Natural killer cell (primary cell): ENCODE measurements at regions not wholly inside any gene's neighbourhood (a gene's known extent, or its start where the extent isn't known, plus 50 kb on each side); places are given as distances from the start of the nearest gene placed in this dataset.

Source experiments
- ATAC-seq, 3 donors: fragments of 150-1000 bp in 2 of 3; fragments of 200-7000 bp in 1 of 3; cut with Tn5 transposase; 1 replicate in 1 of 3; 2 replicates in 2 of 3; pipeline ENCODE4 v1.10.0; 2021; ENCODE audit warnings: mild to moderate bottlenecking in 2 of 3, moderate library complexity in 2 of 3
- DNase-seq, 2 donors: peaks; one replicate each; pipeline versions ENCODE4 v3.0.0 to v3.0.0-alpha.2; 2013 to 2021; ENCODE audit warnings: mixed read lengths in 1 of 2
- H3K27ac ChIP-seq: one replicate; pipeline ENCODE4 v1.5.1; 2013; ENCODE audit warnings: mild to moderate bottlenecking, low read length
- H3K27me3 ChIP-seq: one replicate; pipeline ENCODE4 v1.6.1; 2013; ENCODE audit warnings: low read length; ENCODE audit not compliant: control insufficient read depth, insufficient read depth
- H3K36me3 ChIP-seq: one replicate; pipeline ENCODE4 v1.6.1; 2013; ENCODE audit warnings: low read length; ENCODE audit not compliant: control insufficient read depth, insufficient read depth
- H3K4me1 ChIP-seq: one replicate; pipeline ENCODE4 v1.6.1; 2013; ENCODE audit warnings: low read length; ENCODE audit not compliant: control insufficient read depth, insufficient read depth
- H3K4me3 ChIP-seq: one replicate; pipeline ENCODE4 v1.5.1; 2013; ENCODE audit warnings: low read length
- H3K9me3 ChIP-seq: one replicate; pipeline ENCODE4 v1.6.1; 2013; ENCODE audit warnings: low read length; ENCODE audit not compliant: control insufficient read depth, insufficient read depth
- H3K27ac Mint-ChIP-seq, 2 donors: one replicate each; pipeline ENCODE4 v1.8.0; 2022; ENCODE audit warnings: mild to moderate bottlenecking in 2 of 2, mixed read lengths in 2 of 2, moderate library complexity in 1 of 2
- H3K27me3 Mint-ChIP-seq, 2 donors: one replicate each; pipeline ENCODE4 v1.8.0; 2022; ENCODE audit warnings: low read depth in 2 of 2, mixed read lengths in 2 of 2
- H3K36me3 Mint-ChIP-seq: one replicate; pipeline ENCODE4 v1.8.0; 2022; ENCODE audit warnings: mixed read lengths
- H3K4me1 Mint-ChIP-seq, 2 donors: one replicate each; pipeline ENCODE4 v1.8.0; 2022; ENCODE audit warnings: mixed read lengths in 2 of 2
- H3K4me3 Mint-ChIP-seq: one replicate; pipeline ENCODE4 v1.8.0; 2022; ENCODE audit warnings: mild to moderate bottlenecking, moderate library complexity, mixed read lengths
- H3K9me3 Mint-ChIP-seq, 2 donors: one replicate each; pipeline ENCODE4 v1.8.0; 2022; ENCODE audit warnings: mixed read lengths in 2 of 2
- CTCF ChIP-seq: fragments of 200-600 bp; IDR thresholded peaks from one replicate; pipeline ENCODE4 v1.8.0; 2022; ENCODE audit warnings: antibody characterized with exemption
- WGBS: methylation state at CpG from one replicate; pipeline ENCODE4 v1.1.7; 2013; ENCODE audit warnings: missing lambda C conversion rate; ENCODE audit not compliant: insufficient coverage; 5-methylcytosine and 5-hydroxymethylcytosine counted together
- intact Hi-C: fragments of 100-400 bp; cut with micrococcal nuclease; formaldehyde crosslinking; loops from one replicate; pipeline ENCODE4 v1.14.2; 2022

DNA sequence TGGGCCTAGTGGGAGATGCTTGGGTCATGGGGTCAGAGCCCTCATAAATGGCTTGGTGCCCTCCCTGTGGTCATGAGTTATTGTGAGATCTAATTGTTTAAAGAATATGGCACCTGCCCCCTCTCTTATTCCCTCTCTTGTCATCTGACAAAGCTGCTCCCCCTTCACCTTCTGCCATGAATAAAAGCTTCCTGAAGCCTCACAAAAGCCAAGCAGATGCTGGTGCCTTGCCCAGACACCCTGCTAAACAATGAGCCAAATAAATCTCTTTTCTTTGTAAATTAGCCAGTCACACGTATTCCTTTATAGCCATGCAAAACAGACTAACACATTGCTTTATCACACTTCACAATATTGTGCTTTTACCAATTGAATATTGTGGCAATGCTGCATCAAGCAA is 82.8 kb upstream of the PDE4D start:
- no peaks in the 10 kb centered on the region for H3K36me3 Mint-ChIP-seq
- Histone ChIP-seq H3K27ac (no peak overlapping the region), H3K27me3 (no peaks in the 10 kb centered on the region), H3K9me3 (no peaks in the 10 kb centered on the region), H3K4me1 (no peaks in the 10 kb centered on the region), H3K4me3 (no peak overlapping the region), H3K36me3 (no peaks in the 10 kb centered on the region)
- no peak for TF ChIP-seq CTCF
- no peak for ATAC-seq
- H3K4me3 Mint-ChIP-seq: no peak overlapping the region
- no peak overlapping the region for H3K27ac Mint-ChIP-seq
- peaks cover 0 to 14% of the 10 kb centered on the region in 2 donors for H3K9me3 Mint-ChIP-seq
- DNase-seq: no peak
- intact Hi-C loops: no loop called here
- H3K4me1 Mint-ChIP-seq: no peaks in the 10 kb centered on the region
- H3K27me3 Mint-ChIP-seq: no peaks in the 10 kb centered on the region
- 78% methylated on average over 1 of the region's 1 CpG for WGBS

- ATAC-seq (no peak), DNase-seq (no peak)
- Mint-ChIP-seq H3K27ac (no peak overlapping the region), H3K36me3 (no peaks in the 10 kb centered on the region), H3K9me3 (peaks cover 0 to 10% of the 10 kb centered on the region in 2 donors), H3K4me3 (no peak overlapping the region), H3K4me1 (no peaks in the 10 kb centered on the region), H3K27me3 (no peaks in the 10 kb centered on the region)
- intact Hi-C loops: no loop called here
- H3K27ac ChIP-seq: no peak overlapping the region
- H3K4me3 ChIP-seq: no peak overlapping the region
- no peaks in the 10 kb centered on the region for H3K9me3 ChIP-seq
- no peaks in the 10 kb centered on the region for H3K4me1 ChIP-seq
- WGBS: 85% methylated on average over 1 of the region's 1 CpG
- H3K27me3 ChIP-seq: no peaks in the 10 kb centered on the region
- no peaks in the 10 kb centered on the region for H3K36me3 ChIP-seq
- no peak for TF ChIP-seq CTCF
Measured at GRCh38 chr5:59972043-59972442, 78.5 kb upstream of the PDE4D start.

GRCh38 chr5:59959330-59959729 is 65.8 kb upstream of the PDE4D start:
- Mint-ChIP-seq H3K27ac (no peak overlapping the region), H3K27me3 (no peaks in the 10 kb centered on the region), H3K4me3 (no peak overlapping the region), H3K36me3 (no peaks in the 10 kb centered on the region), H3K4me1 (no peaks in the 10 kb centered on the region), H3K9me3 (peaks cover under 1% of the 10 kb centered on the region in 2 donors)
- ATAC-seq (no peak), DNase-seq (no peak)
- Histone ChIP-seq H3K4me3 (no peak overlapping the region), H3K9me3 (no peaks in the 10 kb centered on the region), H3K4me1 (no peaks in the 10 kb centered on the region), H3K27ac (no peak overlapping the region), H3K27me3 (no peaks in the 10 kb centered on the region), H3K36me3 (no peaks in the 10 kb centered on the region)
- no peak for TF ChIP-seq CTCF
- intact Hi-C loops: no loop called here
- 71% methylated on average over 1 of the region's 1 CpG for WGBS

DNA sequence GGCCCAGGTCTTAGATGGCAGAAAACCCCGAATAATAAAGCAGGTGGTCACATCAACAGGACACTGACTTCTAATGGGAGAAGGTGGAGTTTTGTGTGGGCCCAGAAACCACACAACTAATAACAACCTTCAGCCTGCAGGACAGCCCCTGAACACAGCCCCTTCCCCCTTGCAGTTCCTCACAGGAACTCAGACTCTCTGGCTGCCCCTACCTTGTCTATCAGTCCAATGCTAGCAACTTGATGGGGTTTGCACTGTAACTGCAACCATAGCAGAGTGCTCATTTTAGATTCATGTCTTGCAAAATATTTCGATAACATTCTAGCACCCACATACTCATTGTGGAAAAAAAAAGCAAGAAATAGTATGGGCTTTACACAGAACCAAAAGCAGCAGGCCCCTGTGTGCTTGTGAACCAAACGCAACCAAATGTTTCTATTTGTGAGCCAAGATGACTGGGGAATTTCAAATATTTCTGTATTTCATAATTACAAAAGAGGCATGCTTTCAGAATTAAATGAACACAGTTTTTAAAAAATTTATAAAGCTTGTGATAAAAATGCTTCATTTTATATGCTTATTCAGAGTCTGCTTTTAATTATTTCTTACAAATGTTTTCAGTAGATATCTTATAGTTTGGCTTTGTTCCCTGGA is 62.7 kb upstream of the PDE4D start:
- TF ChIP-seq CTCF: no peak
- no peaks in the 10 kb centered on the region for H3K36me3 Mint-ChIP-seq
- Histone ChIP-seq H3K36me3 (no peaks in the 10 kb centered on the region), H3K27ac (no peak overlapping the region), H3K9me3 (no peaks in the 10 kb centered on the region), H3K27me3 (no peaks in the 10 kb centered on the region), H3K4me3 (no peak overlapping the region), H3K4me1 (no peaks in the 10 kb centered on the region)
- H3K27me3 Mint-ChIP-seq: no peaks in the 10 kb centered on the region
- intact Hi-C loops: no loop called here
- ATAC-seq (no peak), DNase-seq (no peak)
- H3K27ac Mint-ChIP-seq: no peak overlapping the region
- 80% methylated on average over 2 of the region's 3 CpGs for WGBS
- no peaks in the 10 kb centered on the region for H3K9me3 Mint-ChIP-seq
- H3K4me1 Mint-ChIP-seq: no peaks in the 10 kb centered on the region
- no peak overlapping the region for H3K4me3 Mint-ChIP-seq
